ENCODE measurements at regions not wholly inside any gene's neighbourhood (a gene's known extent, or its start where the extent isn't known, plus 50 kb on each side); places are given as distances from the start of the nearest gene placed in this dataset.

DNA sequence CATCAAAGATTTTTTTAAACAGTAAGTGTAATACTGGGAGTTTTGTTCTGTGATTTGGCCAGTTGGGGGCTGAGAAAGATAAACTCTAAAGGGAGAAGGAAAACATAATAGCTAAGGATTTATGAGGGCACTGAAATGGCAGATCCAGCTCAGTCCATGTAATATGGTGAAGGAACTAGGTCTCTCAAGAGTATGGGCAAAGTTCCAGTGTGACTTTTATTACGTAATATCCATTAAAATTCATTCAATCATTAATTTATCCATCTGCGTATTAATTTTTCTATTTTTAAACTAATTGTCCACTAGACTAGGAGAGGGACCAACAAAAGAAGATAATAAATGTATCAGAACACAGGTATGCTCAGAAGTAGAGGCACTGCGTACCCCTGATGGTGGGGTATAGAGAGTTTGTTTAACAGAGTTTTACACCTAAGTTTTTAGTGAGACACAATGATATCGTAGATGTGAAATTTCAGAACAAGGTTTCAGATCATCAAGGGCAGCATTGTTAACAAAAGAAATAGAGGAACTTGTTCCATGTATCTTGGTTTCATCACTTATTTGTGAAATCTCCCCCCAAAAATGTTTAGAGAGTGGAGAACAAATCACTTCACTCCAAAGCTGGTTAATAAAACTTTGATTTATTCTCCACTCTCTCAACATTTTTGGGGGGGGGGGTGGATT, 351.1 kb downstream of the GRXCR1 start:
- H3K4me3 Mint-ChIP-seq (ENCODE audit: unreplicated experiment), result no peak overlapping the region
- H3K27me3 ChIP-seq (ENCODE audit: insufficient read depth, low read length), result no peaks in the 10 kb centered on the region
- TF ChIP-seq EZH2 (IDR thresholded peaks at IDR 0.05; ENCODE audit: insufficient read depth, low read length), result no peak
- no peak for TF ChIP-seq CTCF (IDR thresholded peaks at IDR 0.05; ENCODE audit: insufficient read depth, low read depth, low read length)
- no peak overlapping the region for H3K9ac ChIP-seq (ENCODE audit: low read length)
- no peaks in the 10 kb centered on the region for H3K9me3 ChIP-seq (ENCODE audit: insufficient read depth, low read depth, low read length)
- H4K20me1 ChIP-seq (ENCODE audit: insufficient read depth, low read length), result no peaks in the 10 kb centered on the region
- no peaks in the 10 kb centered on the region for H3K79me2 ChIP-seq (ENCODE audit: insufficient read depth, low read length)
- H3K4me1 ChIP-seq (ENCODE audit: insufficient read depth, low read length), result no peaks in the 10 kb centered on the region
- H3K36me3 Mint-ChIP-seq (ENCODE audit: low read depth, unreplicated experiment), result no peaks in the 10 kb centered on the region
- no peak overlapping the region for H3K27ac Mint-ChIP-seq (ENCODE audit: unreplicated experiment)
- no peak overlapping the region for H3K4me2 ChIP-seq (ENCODE audit: low read length)
- H2AFZ ChIP-seq (ENCODE audit: low read depth, low read length), result no peak overlapping the region
- DNase-seq (ENCODE audit: low read depth), result no peak
- H3K4me1 Mint-ChIP-seq (ENCODE audit: low read depth, unreplicated experiment), result peaks cover 6% of the 10 kb centered on the region
- no peaks in the 10 kb centered on the region for H3K9me3 Mint-ChIP-seq (ENCODE audit: unreplicated experiment)
- H3K4me3 ChIP-seq (ENCODE audit: insufficient read depth, low read depth, low read length), result no peak overlapping the region
- no peaks in the 10 kb centered on the region for H3K36me3 ChIP-seq (ENCODE audit: insufficient read depth, low read length)
- no peak for FAIRE-seq
- H3K27ac ChIP-seq (ENCODE audit: low read depth, low read length), result no peak overlapping the region
- no peaks in the 10 kb centered on the region for H3K27me3 Mint-ChIP-seq (ENCODE audit: low read depth, unreplicated experiment)

- no peak for FAIRE-seq
- H3K36me3 Mint-ChIP-seq (ENCODE audit: low read depth, unreplicated experiment), result no peaks in the 10 kb centered on the region
- H3K9me3 ChIP-seq (ENCODE audit: insufficient read depth, low read depth, low read length), result no peaks in the 10 kb centered on the region
- no peak overlapping the region for H2AFZ ChIP-seq (ENCODE audit: low read depth, low read length)
- H3K27ac Mint-ChIP-seq (ENCODE audit: unreplicated experiment), result no peak overlapping the region
- no peak overlapping the region for H3K4me3 ChIP-seq (ENCODE audit: insufficient read depth, low read depth, low read length)
- no peak overlapping the region for H3K27ac ChIP-seq (ENCODE audit: low read depth, low read length)
- H4K20me1 ChIP-seq (ENCODE audit: insufficient read depth, low read length), result no peaks in the 10 kb centered on the region
- no peak overlapping the region for H3K4me3 Mint-ChIP-seq (ENCODE audit: unreplicated experiment)
- H3K27me3 Mint-ChIP-seq (ENCODE audit: low read depth, unreplicated experiment), result no peaks in the 10 kb centered on the region
- H3K4me2 ChIP-seq (ENCODE audit: low read length), result no peak overlapping the region
- H3K4me1 ChIP-seq (ENCODE audit: insufficient read depth, low read length), result no peaks in the 10 kb centered on the region
- no peak for TF ChIP-seq EZH2 (IDR thresholded peaks at IDR 0.05; ENCODE audit: insufficient read depth, low read length)
- no peak for TF ChIP-seq CTCF (IDR thresholded peaks at IDR 0.05; ENCODE audit: insufficient read depth, low read depth, low read length)
- no peak for DNase-seq (ENCODE audit: low read depth)
- H3K79me2 ChIP-seq (ENCODE audit: insufficient read depth, low read length), result no peaks in the 10 kb centered on the region
- H3K36me3 ChIP-seq (ENCODE audit: insufficient read depth, low read length), result no peaks in the 10 kb centered on the region
- no peak overlapping the region for H3K9ac ChIP-seq (ENCODE audit: low read length)
- no peaks in the 10 kb centered on the region for H3K27me3 ChIP-seq (ENCODE audit: insufficient read depth, low read length)
- peaks cover 6% of the 10 kb centered on the region for H3K4me1 Mint-ChIP-seq (ENCODE audit: low read depth, unreplicated experiment)
- no peaks in the 10 kb centered on the region for H3K9me3 Mint-ChIP-seq (ENCODE audit: unreplicated experiment)
Measured at GRCh38 chr4:43244688-43245382, 352.3 kb downstream of the GRXCR1 start.

GRCh38 chr4:43251841-43252240, 359.3 kb downstream of the GRXCR1 start:
- Mint-ChIP-seq H3K27me3 (ENCODE audit: low read depth, unreplicated experiment) (no peaks in the 10 kb centered on the region), H3K27ac (ENCODE audit: unreplicated experiment) (no peak overlapping the region), H3K9me3 (ENCODE audit: unreplicated experiment) (no peaks in the 10 kb centered on the region), H3K4me1 (ENCODE audit: low read depth, unreplicated experiment) (no peaks in the 10 kb centered on the region), H3K36me3 (ENCODE audit: low read depth, unreplicated experiment) (no peaks in the 10 kb centered on the region), H3K4me3 (ENCODE audit: unreplicated experiment) (no peak overlapping the region)
- no peaks in the 10 kb centered on the region for H3K4me1 ChIP-seq (ENCODE audit: insufficient read depth, low read length)
- no peaks in the 10 kb centered on the region for H4K20me1 ChIP-seq (ENCODE audit: insufficient read depth, low read length)
- H3K36me3 ChIP-seq (ENCODE audit: insufficient read depth, low read length), result no peaks in the 10 kb centered on the region
- H3K9ac ChIP-seq (ENCODE audit: low read length), result no peak overlapping the region
- no peak overlapping the region for H3K27ac ChIP-seq (ENCODE audit: low read depth, low read length)
- peaks cover under 1% of the 10 kb centered on the region for H3K9me3 ChIP-seq (ENCODE audit: insufficient read depth, low read depth, low read length)
- no peak for TF ChIP-seq CTCF (IDR thresholded peaks at IDR 0.05; ENCODE audit: insufficient read depth, low read depth, low read length)
- no peak for FAIRE-seq
- H3K4me3 ChIP-seq (ENCODE audit: insufficient read depth, low read depth, low read length), result no peak overlapping the region
- no peak overlapping the region for H2AFZ ChIP-seq (ENCODE audit: low read depth, low read length)
- H3K27me3 ChIP-seq (ENCODE audit: insufficient read depth, low read length), result no peaks in the 10 kb centered on the region
- no peaks in the 10 kb centered on the region for H3K79me2 ChIP-seq (ENCODE audit: insufficient read depth, low read length)
- H3K4me2 ChIP-seq (ENCODE audit: low read length), result no peak overlapping the region
- DNase-seq (ENCODE audit: low read depth), result peak; percentile 44
